Thymus (tissue), 11 donors: ENCODE measurements at regions not wholly inside any gene's neighbourhood (a gene's known extent, or its start where the extent isn't known, plus 50 kb on each side); places are given as distances from the start of the nearest gene placed in this dataset.

Experiments
- DNase-seq, 9 donors: peaks; one replicate each; pipeline ENCODE4 v3.0.0-alpha.2; 2013; ENCODE audit warnings: low spot score in 9 of 9, low read depth in 6 of 9, missing footprints in 1 of 9
- H3K27ac ChIP-seq, 2 donors: one replicate each; pipeline ENCODE4 v1.5.1; 2013; ENCODE audit warnings: control low read depth in 1 of 2, low read depth in 1 of 2, low read length in 1 of 2, mild to moderate bottlenecking in 1 of 2, moderate library complexity in 1 of 2
- H3K27me3 ChIP-seq, 2 donors: one replicate each; pipeline ENCODE4 v1.5.1; 2013; ENCODE audit warnings: low read length in 1 of 2; ENCODE audit not compliant: control insufficient read depth in 2 of 2, insufficient read depth in 1 of 2
- H3K36me3 ChIP-seq, 2 donors: one replicate each; pipeline ENCODE4 v1.5.1; 2013; ENCODE audit warnings: low read length in 1 of 2, mild to moderate bottlenecking in 1 of 2, moderate library complexity in 1 of 2; ENCODE audit not compliant: control insufficient read depth in 2 of 2, insufficient read depth in 2 of 2
- H3K4me1 ChIP-seq, 2 donors: one replicate each; pipeline ENCODE4 v1.5.1; 2013; ENCODE audit warnings: low read length in 2 of 2; ENCODE audit not compliant: control insufficient read depth in 2 of 2, insufficient read depth in 2 of 2
- H3K4me3 ChIP-seq, 2 donors: one replicate each; pipeline ENCODE4 v1.5.1; 2013; ENCODE audit warnings: low read length in 2 of 2, control low read depth in 1 of 2, mild to moderate bottlenecking in 1 of 2
- H3K9me3 ChIP-seq, 2 donors: one replicate each; pipeline ENCODE4 v1.5.1; 2013; ENCODE audit warnings: low read length in 1 of 2, mild to moderate bottlenecking in 1 of 2; ENCODE audit not compliant: control insufficient read depth in 2 of 2, insufficient read depth in 1 of 2
- WGBS: extraction: QIAGEN DNeasy Blood & Tissue Kit; methylation state at CpG from one replicate; pipeline ENCODE4 v1.1.7; 2013; 5-methylcytosine and 5-hydroxymethylcytosine counted together
- donor health status: healthy.

DNA sequence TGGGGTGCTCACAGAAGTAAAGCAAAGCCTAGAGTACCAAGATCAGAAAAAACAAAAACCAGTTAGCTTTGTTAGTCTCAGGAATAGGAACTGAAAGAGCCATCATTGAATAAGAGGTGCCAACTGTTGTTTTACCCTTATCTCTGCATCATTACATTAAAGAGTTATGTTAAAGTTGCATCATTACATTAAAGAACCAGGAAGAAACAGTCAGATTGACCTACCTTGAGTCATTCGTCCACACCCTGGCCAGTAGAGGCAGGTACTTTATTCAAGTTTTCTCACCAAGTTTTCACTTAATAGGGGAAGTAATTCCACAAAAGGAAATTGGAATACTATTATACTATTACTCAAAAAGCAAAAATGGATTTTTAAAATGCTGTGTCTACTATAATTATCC, 121.7 kb upstream of the CNOT2 start:
- Histone ChIP-seq H3K27me3 (no peaks in the 10 kb centered on the region), H3K4me1 (no peaks in the 10 kb centered on the region), H3K9me3 (no peaks in the 10 kb centered on the region), H3K4me3 (no peak overlapping the region), H3K27ac (no peak overlapping the region), H3K36me3 (no peaks in the 10 kb centered on the region)
- 99% methylated on average over 1 of the region's 1 CpG for WGBS
- no peak for DNase-seq

DNA sequence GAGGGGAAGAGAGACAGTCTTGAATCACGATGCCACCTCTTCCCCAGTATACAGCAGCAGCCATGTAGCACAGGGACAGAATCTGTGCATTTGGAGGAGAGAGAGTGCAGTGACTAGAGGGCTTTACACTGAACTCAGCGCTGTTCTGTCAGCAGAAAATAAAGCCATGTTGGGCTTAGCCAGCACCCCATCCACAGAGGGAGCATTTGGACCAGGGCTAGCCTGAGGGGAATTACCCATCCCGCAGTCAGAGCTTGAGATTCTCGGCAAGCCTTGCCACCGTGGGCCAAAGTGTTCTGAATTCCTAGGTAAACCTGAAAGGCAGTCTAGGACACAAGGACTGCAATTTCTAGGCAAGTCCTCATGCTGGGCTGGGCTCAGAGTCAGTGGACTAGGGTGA, 120.4 kb upstream of the CNOT2 start:
- no peaks in the 10 kb centered on the region for H3K36me3 ChIP-seq
- WGBS: 95% methylated on average over 5 of the region's 5 CpGs

DNA sequence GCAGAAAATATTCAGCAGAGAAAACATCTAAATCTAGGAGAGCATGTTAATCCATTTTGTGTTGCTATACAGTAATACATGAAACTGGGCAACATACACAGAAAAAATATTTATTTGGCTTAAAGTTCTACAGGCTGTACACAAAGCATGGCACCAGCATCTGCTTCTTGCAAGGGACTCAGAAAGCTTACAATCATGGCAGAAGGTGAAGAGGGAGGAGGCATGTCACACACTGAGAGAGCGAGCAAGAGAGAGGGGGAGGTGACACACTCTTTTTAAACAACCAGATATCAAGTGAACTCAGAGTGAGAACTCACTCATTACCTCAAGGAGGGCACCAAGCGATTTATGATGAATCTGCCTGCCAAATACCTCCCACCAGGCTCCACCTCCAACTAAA, 94.2 kb upstream of the CNOT2 start:
- WGBS: 91% methylated on average over 2 of the region's 2 CpGs
- H3K36me3 ChIP-seq: no peaks in the 10 kb centered on the region
- H3K27ac ChIP-seq: no peak overlapping the region

More for the DNA sequence above, 120.4 kb upstream of the CNOT2 start:
- no peak overlapping the region for H3K4me3 ChIP-seq
- H3K4me1 ChIP-seq: no peaks in the 10 kb centered on the region
- no peak overlapping the region for H3K27ac ChIP-seq
- H3K9me3 ChIP-seq: no peaks in the 10 kb centered on the region
- H3K27me3 ChIP-seq: no peaks in the 10 kb centered on the region
- DNase-seq: no peak

DNA sequence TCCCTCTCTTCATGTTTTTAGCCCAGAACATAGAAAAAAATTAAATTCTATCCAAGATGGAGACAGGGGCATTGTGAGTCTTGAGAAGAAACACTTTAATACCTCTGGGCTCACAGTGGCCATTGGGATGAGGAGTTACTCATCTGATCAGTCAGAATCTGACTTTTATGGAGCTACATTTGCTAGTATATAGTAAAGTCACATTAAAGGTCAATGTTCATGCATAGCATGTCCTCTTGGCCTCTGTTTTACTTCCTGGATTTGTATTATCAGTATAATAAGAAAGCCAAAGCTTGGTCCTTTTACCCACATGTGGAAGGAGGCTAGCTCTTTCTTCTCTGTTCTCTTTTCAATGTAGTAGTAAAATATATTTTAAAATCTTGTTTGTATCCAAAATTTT, 93.6 kb upstream of the CNOT2 start:
- no peak overlapping the region for H3K4me3 ChIP-seq
- DNase-seq: no peak
- H3K36me3 ChIP-seq: no peaks in the 10 kb centered on the region
- no peak overlapping the region for H3K27ac ChIP-seq
- H3K27me3 ChIP-seq: no peaks in the 10 kb centered on the region
- H3K4me1 ChIP-seq: no peaks in the 10 kb centered on the region
- H3K9me3 ChIP-seq: no peaks in the 10 kb centered on the region

More for the DNA sequence above, 94.2 kb upstream of the CNOT2 start:
- no peaks in the 10 kb centered on the region for H3K4me1 ChIP-seq
- H3K27me3 ChIP-seq: no peaks in the 10 kb centered on the region
- no peaks in the 10 kb centered on the region for H3K9me3 ChIP-seq
- no peak for DNase-seq
- no peak overlapping the region for H3K4me3 ChIP-seq

DNA sequence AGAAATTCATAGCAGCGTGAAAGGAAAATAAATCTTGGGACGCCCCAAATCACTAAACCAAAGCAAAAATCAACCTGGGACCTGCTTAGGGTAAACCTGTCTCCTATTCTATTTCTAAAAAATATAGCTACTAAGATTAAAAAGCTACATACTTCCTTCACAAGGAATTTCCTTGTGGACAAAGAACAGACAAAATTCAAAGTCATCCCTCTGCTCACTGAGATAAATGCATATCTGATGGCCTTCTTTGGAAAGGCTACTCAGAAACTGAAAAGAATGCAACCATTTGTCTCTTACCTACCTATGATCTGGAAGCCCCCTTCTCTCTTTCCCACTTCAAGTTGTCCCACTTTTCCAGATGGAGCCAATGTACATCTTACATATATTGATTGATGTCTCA, 93.0 kb upstream of the CNOT2 start:
- no peaks in the 10 kb centered on the region for H3K36me3 ChIP-seq
- H3K4me1 ChIP-seq: no peaks in the 10 kb centered on the region
- no peak overlapping the region for H3K4me3 ChIP-seq
- H3K27me3 ChIP-seq: no peaks in the 10 kb centered on the region
- no peak for DNase-seq
- H3K9me3 ChIP-seq: no peaks in the 10 kb centered on the region
- H3K27ac ChIP-seq: no peak overlapping the region
- 96% methylated on average over 2 of the region's 2 CpGs for WGBS

DNA sequence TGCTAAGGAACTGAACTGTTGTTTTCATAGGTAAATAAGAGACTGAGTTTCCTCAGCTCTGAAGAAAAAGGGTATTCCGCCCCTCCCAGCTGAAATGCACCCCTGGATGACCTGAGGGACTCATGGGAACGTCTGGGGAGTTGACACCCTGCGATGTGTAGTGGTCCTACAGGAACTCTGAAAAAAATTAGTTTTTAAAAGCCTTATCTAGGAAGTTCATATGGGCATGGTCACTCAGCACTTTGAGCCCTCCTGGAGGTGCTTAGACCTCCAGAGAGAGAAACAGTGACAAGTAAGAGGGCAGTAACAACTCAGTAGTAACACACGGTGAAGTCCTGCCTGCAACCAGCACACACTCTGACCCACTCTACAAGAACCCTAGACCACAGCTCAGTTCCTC, 91.2 kb upstream of the CNOT2 start:
- WGBS: 89% methylated on average over 4 of the region's 4 CpGs
- DNase-seq: no peak
- Histone ChIP-seq H3K36me3 (no peaks in the 10 kb centered on the region), H3K4me3 (no peak overlapping the region), H3K4me1 (no peaks in the 10 kb centered on the region), H3K27ac (no peak overlapping the region), H3K27me3 (no peaks in the 10 kb centered on the region), H3K9me3 (no peaks in the 10 kb centered on the region)

DNA sequence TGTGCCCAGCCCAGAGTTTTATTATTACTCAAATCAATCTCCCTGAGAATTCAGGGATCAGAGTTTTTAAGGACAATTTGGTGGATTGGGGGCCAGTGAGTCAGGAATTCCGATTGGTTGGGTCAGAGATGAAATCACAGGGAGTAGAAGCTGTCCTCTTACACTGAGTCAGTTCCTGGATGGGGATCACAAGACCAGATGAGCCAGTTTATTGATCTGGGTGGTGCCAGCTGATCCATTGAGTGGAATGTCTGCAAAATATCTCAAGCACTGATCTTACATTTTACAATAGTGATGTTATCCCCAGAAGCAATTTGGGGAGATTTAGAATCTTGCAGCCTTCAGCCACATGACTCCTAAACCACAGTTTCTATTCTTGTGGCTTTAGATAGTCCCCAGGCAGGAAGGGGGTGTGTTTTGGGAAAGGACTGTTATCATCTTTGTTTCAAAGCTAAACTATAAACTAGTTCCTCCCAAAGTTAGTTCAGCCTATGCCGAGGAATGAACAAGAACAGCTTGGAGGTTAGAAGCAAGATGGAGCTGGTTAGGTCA, 89.1 kb upstream of the CNOT2 start:
- Histone ChIP-seq H3K9me3 (no peaks in the 10 kb centered on the region), H3K4me1 (no peaks in the 10 kb centered on the region), H3K36me3 (no peaks in the 10 kb centered on the region), H3K27ac (no peak overlapping the region), H3K27me3 (no peaks in the 10 kb centered on the region), H3K4me3 (no peak overlapping the region)
- WGBS: 65% methylated on average over 2 of the region's 2 CpGs
- no peak for DNase-seq

DNA sequence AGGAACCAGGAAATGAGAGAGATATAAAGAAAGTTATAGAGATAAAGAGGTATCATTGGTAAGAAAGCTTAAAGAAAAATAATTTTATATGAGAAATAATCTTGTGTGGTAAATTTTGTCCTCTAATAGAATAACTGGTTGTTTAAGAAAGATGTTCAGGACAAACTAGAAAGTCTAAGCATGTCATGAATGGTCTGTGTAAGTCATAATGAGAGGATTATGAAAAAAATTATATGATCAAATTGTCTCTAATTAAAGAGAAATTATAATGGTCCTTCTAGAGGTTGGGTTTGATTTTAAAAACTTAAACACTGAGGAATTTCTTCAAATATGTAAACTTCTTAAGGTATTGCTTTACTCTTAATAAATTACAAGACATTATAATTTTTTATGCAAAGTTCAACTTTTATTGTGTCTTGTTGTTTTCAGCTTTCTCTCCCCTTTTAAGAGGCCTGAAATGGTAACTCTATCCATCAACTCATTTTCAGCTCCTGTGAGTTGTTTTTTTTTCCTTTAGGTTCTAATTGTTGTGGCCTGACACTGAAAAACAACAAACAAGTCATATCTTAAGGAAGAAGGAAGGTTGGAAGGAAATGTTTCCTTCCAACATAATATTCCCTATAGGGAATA, 88.2 kb upstream of the CNOT2 start:
- H3K4me1 ChIP-seq: no peaks in the 10 kb centered on the region
- DNase-seq: peak in 1 of 9 donors; percentile 4
- H3K9me3 ChIP-seq: no peaks in the 10 kb centered on the region
- H3K27ac ChIP-seq: no peak overlapping the region
- H3K4me3 ChIP-seq: no peak overlapping the region
- no peaks in the 10 kb centered on the region for H3K36me3 ChIP-seq
- no peaks in the 10 kb centered on the region for H3K27me3 ChIP-seq

DNA sequence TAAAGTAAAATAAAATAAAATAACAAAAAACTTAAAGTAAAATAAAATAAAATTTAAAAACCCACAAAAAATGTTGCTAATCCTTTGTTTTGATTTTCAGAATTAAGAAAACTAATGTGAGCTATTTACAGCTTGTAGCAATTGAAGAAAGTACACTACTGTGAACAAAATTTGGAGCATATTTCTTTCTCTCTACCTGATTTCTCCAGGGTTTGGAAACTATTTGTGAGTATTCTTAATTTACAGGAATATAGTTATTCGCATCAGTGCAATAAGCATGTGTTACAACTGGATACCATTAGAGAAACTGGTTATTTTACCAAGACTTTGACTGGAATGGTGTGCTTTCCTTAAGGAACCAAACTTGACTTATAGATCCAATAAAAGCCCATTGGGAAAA, 86.1 kb upstream of the CNOT2 start:
- H3K4me1 ChIP-seq: no peaks in the 10 kb centered on the region
- no peaks in the 10 kb centered on the region for H3K27me3 ChIP-seq
- no peak overlapping the region for H3K4me3 ChIP-seq
- no peak for DNase-seq
- H3K9me3 ChIP-seq: no peaks in the 10 kb centered on the region
- 98% methylated on average over 1 of the region's 1 CpG for WGBS
- H3K27ac ChIP-seq: no peak overlapping the region
- H3K36me3 ChIP-seq: no peaks in the 10 kb centered on the region
